Hindlimb muscle (tissue), 1 donor: ENCODE measurements at regions not wholly inside any gene's neighbourhood (a gene's known extent, or its start where the extent isn't known, plus 50 kb on each side); places are given as distances from the start of the nearest gene placed in this dataset.
"Not testable (repeated sequence)": the region's sequence is repeated elsewhere in the genome, so short reads cannot be mapped to it uniquely, and the experiment has no call there.

Experiments used
- DNase-seq: peaks from one replicate; pipeline ENCODE4 v3.0.0-alpha.2; 2013

- no peak for DNase-seq
These were observed 125.5 kb upstream of the TRPC4 start for GRCh38 chr13:37995092-37995491.

GRCh38 chr13:37986811-37987210 is 117.2 kb upstream of the TRPC4 start:
- DNase-seq, result no peak

- DNase-seq, result no peak
These were observed 115.7 kb upstream of the TRPC4 start for GRCh38 chr13:37985281-37985680.

- no peak for DNase-seq
These were observed 114.8 kb upstream of the TRPC4 start for GRCh38 chr13:37984357-37984756.

GRCh38 chr13:37981932-37982331 is 112.4 kb upstream of the TRPC4 start:
- no peak for DNase-seq

GRCh38 chr13:37978680-37979079 is 109.1 kb upstream of the TRPC4 start:
- no peak for DNase-seq

GRCh38 chr13:37968555-37968954 is 99.0 kb upstream of the TRPC4 start:
- DNase-seq, result no peak

GRCh38 chr13:37966266-37966665 is 96.7 kb upstream of the TRPC4 start:
- DNase-seq, result no peak

GRCh38 chr13:37960427-37960826 is 90.9 kb upstream of the TRPC4 start:
- no peak for DNase-seq

GRCh38 chr13:37959284-37959683 is 89.7 kb upstream of the TRPC4 start:
- no peak for DNase-seq

- no peak for DNase-seq
These were observed 87.0 kb upstream of the TRPC4 start for GRCh38 chr13:37956536-37956935.

- not testable (repeated sequence) for DNase-seq
These were observed 85.0 kb upstream of the TRPC4 start for GRCh38 chr13:37954597-37954996.

GRCh38 chr13:37954191-37954590 is 84.6 kb upstream of the TRPC4 start:
- no peak for DNase-seq

- no peak for DNase-seq
These were observed 84.1 kb upstream of the TRPC4 start for GRCh38 chr13:37953696-37954095.

- no peak for DNase-seq
These were observed 80.4 kb upstream of the TRPC4 start for GRCh38 chr13:37950016-37950415.

GRCh38 chr13:37947419-37948140 is 78.0 kb upstream of the TRPC4 start:
- no peak for DNase-seq

- no peak for DNase-seq
These were observed 76.3 kb upstream of the TRPC4 start for GRCh38 chr13:37945651-37946575.

- DNase-seq, result no peak
These were observed 75.4 kb upstream of the TRPC4 start for GRCh38 chr13:37944869-37945442.

GRCh38 chr13:37944081-37944868 is 74.7 kb upstream of the TRPC4 start:
- DNase-seq, result no peak

- no peak for DNase-seq
These were observed 73.4 kb upstream of the TRPC4 start for GRCh38 chr13:37942929-37943328.

- DNase-seq, result no peak
These were observed 65.0 kb upstream of the TRPC4 start for GRCh38 chr13:37934339-37935191.

GRCh38 chr13:37929308-37929707 is 59.7 kb upstream of the TRPC4 start:
- DNase-seq, result no peak
